Right lobe of liver (tissue), 6 donors: ENCODE measurements at regions not wholly inside any gene's neighbourhood (a gene's known extent, or its start where the extent isn't known, plus 50 kb on each side); places are given as distances from the start of the nearest gene placed in this dataset.
"Not testable (repeated sequence)": the region's sequence is repeated elsewhere in the genome, so short reads cannot be mapped to it uniquely, and the experiment has no call there.

Experiments
- ATAC-seq, 4 donors: fragments of 200-7000 bp; cut with Tn5 transposase; one replicate each; pipeline ENCODE4 v1.9.1; 2020; ENCODE audit warnings: mild to moderate bottlenecking in 4 of 4, moderate library complexity in 4 of 4
- DNase-seq, 3 donors: peaks; one replicate each; pipeline ENCODE4 v3.0.0-alpha.2; 2020
- H3K27ac ChIP-seq, 3 donors: fragments of 200-600 bp; one replicate each; pipeline ENCODE4 v1.8.0; 2022
- H3K27me3 ChIP-seq, 2 donors: fragments of 200-600 bp; one replicate each; pipeline ENCODE4 v1.8.0; 2022
- H3K36me3 ChIP-seq, 4 donors: fragments of 200-600 bp; sonication (generic) in 1 of 4; one replicate each; pipeline versions ENCODE4 v1.5.1 to v1.8.0; 2017 to 2022; ENCODE audit warnings: control low read depth in 1 of 4
- H3K4me1 ChIP-seq, 4 donors: fragments of 200-600 bp; sonication (generic) in 1 of 4; one replicate each; pipeline versions ENCODE4 v1.5.1 to v1.8.0; 2017 to 2022; ENCODE audit warnings: control low read depth in 1 of 4
- H3K4me3 ChIP-seq, 3 donors: fragments of 200-600 bp; one replicate each; pipeline ENCODE4 v1.8.0; 2022
- H3K9me3 ChIP-seq, 4 donors: fragments of 200-600 bp; sonication (generic) in 1 of 4; one replicate each; pipeline versions ENCODE4 v1.5.1 to v1.8.0; 2017 to 2022; ENCODE audit warnings: control low read depth in 1 of 4
- CTCF ChIP-seq, 4 donors: fragments of 200-600 bp in 3 of 4; fragments of 450-650 bp in 1 of 4; IDR thresholded peaks; one replicate each; pipeline versions ENCODE4 v1.5.1 to v1.8.0; 2016 to 2022; ENCODE audit warnings: antibody characterized with exemption in 4 of 4, mild to moderate bottlenecking in 2 of 4
- POLR2A ChIP-seq: fragments of 450-650 bp; IDR thresholded peaks from one replicate; pipeline ENCODE4 v1.6.1; 2017; ENCODE audit warnings: antibody characterized with exemption, mild to moderate bottlenecking
- WGBS: methylation state at CpG from one replicate; pipeline ENCODE4 v1.1.6; 2018; ENCODE audit warnings: low coverage, low lambda C conversion rate; ENCODE audit not compliant: insufficient coverage; ENCODE audit errors: missing lambda C conversion rate; 5-methylcytosine and 5-hydroxymethylcytosine counted together
- intact Hi-C, 2 donors: fragments of 100-400 bp; cut with DNase I; formaldehyde crosslinking; loops; one replicate each; pipeline versions ENCODE4 v1.11.2 to v1.14.1; 2022
- donor health status: DM: no; HTN: yes; CAD: no.
- donor health status: DM: no; HTN: no; CAD: no.
- donor health status: DM: no; HTN: no; CAD: no.
- donor health status: DM: no; HTN: yes; CAD: no.
- donor health status: DM: no; HTN: yes; CAD: no.

GRCh38 chr14:59018460-59018859 is 170.0 kb upstream of the DAAM1 start:
- no peaks in the 10 kb centered on the region for H3K27me3 ChIP-seq
- H3K36me3 ChIP-seq = no peaks in the 10 kb centered on the region
- H3K27ac ChIP-seq = no peak overlapping the region
- no peak overlapping the region for H3K4me3 ChIP-seq
- TF ChIP-seq POLR2A (no peak), CTCF (IDR thresholded peaks at IDR 0.05) (no peak)
- H3K4me1 ChIP-seq = no peaks in the 10 kb centered on the region
- DNase-seq (no peak), ATAC-seq (no peak)
- no peaks in the 10 kb centered on the region for H3K9me3 ChIP-seq
- WGBS = no CpG with 5 or more reads among the region's 2 CpGs
- intact Hi-C loops = no loop called here

DNA sequence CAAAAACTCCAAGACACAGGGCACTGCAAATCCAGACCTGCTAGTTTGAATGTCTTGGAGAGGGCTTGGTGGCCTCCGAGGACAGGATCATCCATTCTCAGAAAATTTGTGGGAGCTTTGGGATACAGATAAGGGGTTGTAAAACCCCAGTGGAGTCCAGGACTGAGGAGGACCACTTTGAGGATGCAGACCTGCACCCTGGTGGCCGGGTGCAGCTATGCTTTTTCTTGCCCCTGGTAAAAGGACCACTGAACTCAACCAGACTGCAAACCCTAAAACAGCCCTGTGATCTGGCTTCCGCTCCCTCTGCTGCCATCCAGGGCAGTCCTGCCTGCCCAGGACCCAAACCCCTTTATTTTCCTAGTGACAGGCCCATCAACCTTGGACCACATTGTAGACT is 169.5 kb upstream of the DAAM1 start:
- no peak for ATAC-seq
- Histone ChIP-seq H3K27ac (no peak overlapping the region), H3K27me3 (no peaks in the 10 kb centered on the region), H3K4me3 (no peak overlapping the region), H3K36me3 (no peaks in the 10 kb centered on the region), H3K4me1 (no peaks in the 10 kb centered on the region), H3K9me3 (no peaks in the 10 kb centered on the region)
- 38% methylated on average over 3 of the region's 3 CpGs for WGBS
- intact Hi-C loops = no loop called here
- TF ChIP-seq CTCF (IDR thresholded peaks at IDR 0.05) (no peak), POLR2A (no peak)
- DNase-seq = no peak

DNA sequence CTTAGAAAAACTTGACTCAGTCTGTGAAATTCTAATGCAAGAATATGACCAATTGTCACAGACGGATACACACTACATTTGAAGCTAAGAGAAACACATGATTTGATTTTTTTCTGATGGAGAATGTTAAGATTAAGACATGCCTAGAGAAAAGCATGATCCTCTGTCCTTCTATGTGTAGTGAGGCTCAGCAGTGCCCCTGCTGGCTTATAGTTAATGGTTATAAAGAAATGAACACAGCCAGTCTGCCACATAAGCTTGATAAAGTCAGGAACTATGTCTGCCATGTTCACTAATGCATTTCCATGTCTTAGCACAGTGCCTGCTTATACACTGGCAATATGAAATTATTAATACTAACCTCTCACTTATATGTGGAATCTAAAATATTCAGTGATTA is 168.1 kb upstream of the DAAM1 start:
- peak; percentile 52 to 66 (median 58) for ATAC-seq
- Histone ChIP-seq H3K27me3 (no peaks in the 10 kb centered on the region), H3K36me3 (no peaks in the 10 kb centered on the region), H3K27ac (no peak overlapping the region), H3K9me3 (no peaks in the 10 kb centered on the region), H3K4me3 (no peak overlapping the region), H3K4me1 (no peaks in the 10 kb centered on the region)
- TF ChIP-seq CTCF (IDR thresholded peaks at IDR 0.05) (peak; percentile 33 to 46 (median 40)), POLR2A (no peak)
- 63% methylated on average over 1 of the region's 1 CpG for WGBS
- intact Hi-C loops = no loop called here
- no peak for DNase-seq

DNA sequence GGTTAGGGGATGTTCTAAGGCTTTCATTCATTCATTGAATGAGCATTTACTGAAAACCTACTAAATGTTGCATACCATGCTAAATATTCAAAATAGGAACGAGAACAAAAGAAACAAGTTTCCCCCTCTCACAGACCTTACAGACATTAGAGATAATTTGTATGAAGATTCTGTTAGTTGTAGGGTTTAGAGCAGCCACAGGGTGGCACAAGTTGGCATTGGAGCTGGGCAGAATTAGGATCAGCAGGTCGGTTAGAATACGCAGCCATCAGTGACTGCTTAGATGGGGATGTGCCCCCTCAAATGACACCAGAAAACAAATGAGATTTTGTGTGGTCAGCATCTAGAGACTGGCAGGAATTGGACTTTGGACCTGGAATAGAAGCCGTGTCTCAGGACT is 166.3 kb upstream of the DAAM1 start:
- TF ChIP-seq CTCF (IDR thresholded peaks at IDR 0.05) (peak in 2 of 4 donors; percentile 16 to 22), POLR2A (no peak)
- no peaks in the 10 kb centered on the region for H3K27me3 ChIP-seq
- ATAC-seq (no peak), DNase-seq (no peak)
- no peak overlapping the region for H3K27ac ChIP-seq
- H3K4me1 ChIP-seq = no peaks in the 10 kb centered on the region
- no peaks in the 10 kb centered on the region for H3K9me3 ChIP-seq
- intact Hi-C loops = no loop called here
- H3K36me3 ChIP-seq = no peaks in the 10 kb centered on the region
- H3K4me3 ChIP-seq = no peak overlapping the region
- WGBS = 38% methylated on average over 4 of the region's 4 CpGs

- no peak for ATAC-seq
- Histone ChIP-seq H3K4me1 (no peaks in the 10 kb centered on the region), H3K36me3 (no peaks in the 10 kb centered on the region), H3K27me3 (no peaks in the 10 kb centered on the region), H3K4me3 (no peak overlapping the region), H3K27ac (no peak overlapping the region), H3K9me3 (no peaks in the 10 kb centered on the region)
- 80% methylated on average over 2 of the region's 2 CpGs for WGBS
- intact Hi-C loops = no loop called here
- DNase-seq = no peak
- TF ChIP-seq CTCF (IDR thresholded peaks at IDR 0.05) = no peak
- no peak for TF ChIP-seq POLR2A
Measured at GRCh38 chr14:59026081-59026480, 162.4 kb upstream of the DAAM1 start.

DNA sequence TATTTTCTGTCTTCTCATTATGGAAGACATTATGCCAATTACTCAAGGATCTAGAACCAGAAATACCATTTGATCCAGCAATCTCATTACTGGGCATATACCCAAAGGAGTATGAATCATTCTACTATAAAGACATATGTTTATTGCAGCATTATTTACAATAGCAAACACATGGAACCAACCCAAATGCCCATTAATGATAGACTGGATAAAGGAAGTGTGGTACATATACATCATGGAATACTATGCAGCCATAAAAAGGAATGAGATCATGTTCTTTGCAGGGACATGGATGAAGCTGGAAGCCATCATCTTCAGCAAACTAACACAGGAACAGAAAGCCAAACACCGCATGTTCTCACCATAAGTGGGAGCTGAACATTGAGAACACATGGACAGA is 161.8 kb upstream of the DAAM1 start:
- not testable (repeated sequence) for H3K4me1 ChIP-seq

More for the DNA sequence above, 161.8 kb upstream of the DAAM1 start:
- H3K27ac ChIP-seq, H3K4me3 ChIP-seq, intact Hi-C loops, H3K36me3 ChIP-seq, H3K27me3 ChIP-seq, ATAC-seq, H3K9me3 ChIP-seq, DNase-seq: not testable (repeated sequence)
- WGBS = 88% methylated on average over 1 of the region's 1 CpG
